HG03039 (cell line): ENCODE measurements at regions not wholly inside any gene's neighbourhood (a gene's known extent, or its start where the extent isn't known, plus 50 kb on each side); places are given as distances from the start of the nearest gene placed in this dataset.

Experiments
- ATAC-seq: cut with Tn5 transposase; IDR thresholded peaks from one replicate; pipeline ENCODE4 v1.9.1; 2021; ENCODE audit warnings: mild to moderate bottlenecking, moderate library complexity; ENCODE audit not compliant: unreplicated experiment

DNA sequence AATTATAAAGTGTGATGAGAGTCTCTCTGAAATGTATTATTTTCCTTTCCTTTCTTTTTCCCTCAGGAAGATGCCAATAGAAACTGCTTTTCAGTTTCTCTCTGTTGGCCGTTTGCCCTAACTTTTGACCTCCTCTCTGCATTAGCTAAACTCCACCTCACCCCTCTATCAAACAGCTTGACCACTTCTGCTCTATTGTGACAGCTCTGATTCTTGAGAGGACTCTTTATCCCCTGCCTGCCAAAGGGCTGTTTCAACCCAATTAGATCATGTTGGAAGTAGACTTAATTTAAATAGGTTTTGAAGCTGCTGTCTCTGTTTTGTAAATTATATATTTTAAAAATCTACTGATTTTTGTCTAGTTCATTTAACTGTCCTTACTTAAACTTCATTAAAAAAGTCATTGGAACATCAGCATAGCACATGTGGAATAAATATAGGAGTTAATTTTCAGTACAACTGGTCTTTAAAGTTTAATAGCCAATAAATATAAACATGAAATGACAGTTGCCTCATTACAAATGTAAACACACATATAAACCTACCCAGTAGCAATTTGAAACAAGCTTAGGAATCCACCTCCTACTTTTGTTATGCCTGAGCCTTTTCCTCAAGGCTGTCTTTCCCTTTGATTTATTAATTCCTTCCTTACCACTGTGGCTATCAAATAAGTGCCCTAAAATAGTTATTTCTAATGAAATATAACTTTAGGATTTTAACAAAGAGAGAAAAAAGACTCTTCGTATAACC is 152.0 kb downstream of the CHRM3 start:
- ATAC-seq = no peak

- ATAC-seq = no peak
Observed at GRCh38 chr1:239539051-239539450, 152.7 kb downstream of the CHRM3 start.

DNA sequence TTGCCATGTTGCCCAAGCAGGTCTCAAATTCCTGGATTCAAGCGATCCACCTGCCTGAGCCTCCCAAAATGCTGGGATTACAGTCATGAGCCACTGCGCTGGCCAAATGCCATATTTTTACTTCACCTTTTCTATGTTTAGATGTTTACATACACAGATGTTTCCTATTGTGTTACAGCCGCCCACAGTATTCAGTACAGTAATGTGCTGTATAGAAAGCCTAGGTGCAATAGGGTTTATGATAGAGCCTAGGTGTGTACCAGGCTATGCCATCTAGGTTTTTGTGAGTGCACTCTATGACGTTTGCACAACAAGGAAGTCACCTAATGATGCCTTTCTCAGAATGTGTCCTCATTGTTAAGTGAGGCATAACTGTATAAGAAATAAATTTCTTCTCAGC is 153.4 kb downstream of the CHRM3 start:
- no peak for ATAC-seq

- ATAC-seq = no peak
Observed at GRCh38 chr1:239543873-239544272, 157.5 kb downstream of the CHRM3 start.

- ATAC-seq = no peak
Observed at GRCh38 chr1:239545466-239545865, 159.1 kb downstream of the CHRM3 start.

DNA sequence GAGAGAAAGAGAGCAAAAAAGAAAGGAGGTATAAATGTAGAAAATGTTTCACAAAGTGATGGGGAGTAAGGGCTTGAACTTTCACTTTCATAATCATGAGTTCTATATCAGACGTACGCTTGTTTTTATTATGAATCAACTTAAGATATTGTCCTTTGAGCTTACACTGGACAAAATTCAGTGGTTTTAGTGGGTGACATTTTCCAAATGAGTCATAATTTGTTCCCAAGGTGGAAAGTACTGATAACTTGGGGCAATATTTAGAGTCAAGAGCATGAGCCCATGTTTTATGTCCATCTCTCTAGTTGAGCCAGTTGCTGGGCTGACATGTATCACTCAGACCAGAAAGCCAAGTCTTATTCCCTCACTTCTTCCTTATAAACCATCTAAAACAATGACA is 161.6 kb downstream of the CHRM3 start:
- no peak for ATAC-seq

DNA sequence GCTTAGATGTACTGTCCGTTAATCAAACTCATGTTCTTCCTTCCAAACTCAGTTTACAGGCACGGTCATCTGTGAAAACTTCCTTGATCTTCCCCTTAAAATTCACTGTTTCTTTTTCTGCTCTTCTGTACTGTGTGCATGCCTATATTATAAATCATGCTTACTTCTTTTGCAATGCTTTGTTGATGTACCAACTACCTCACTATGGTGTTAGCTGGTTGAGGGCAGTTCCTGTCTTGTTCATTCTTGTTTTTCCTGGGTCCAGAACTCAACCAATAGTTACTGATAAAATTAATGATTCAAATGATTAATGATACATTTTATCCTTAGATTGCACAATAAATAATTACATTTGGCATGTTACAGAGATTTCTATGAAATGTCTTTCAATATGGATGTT is 163.8 kb downstream of the CHRM3 start:
- ATAC-seq = no peak

- ATAC-seq = no peak
Observed at GRCh38 chr1:239555350-239555749, 169.0 kb downstream of the CHRM3 start.

- no peak for ATAC-seq
Observed at GRCh38 chr1:239558559-239558958, 172.2 kb downstream of the CHRM3 start.

GRCh38 chr1:239558991-239559390 is 172.6 kb downstream of the CHRM3 start:
- ATAC-seq = no peak

- ATAC-seq = no peak
Observed at GRCh38 chr1:239560921-239561320, 174.6 kb downstream of the CHRM3 start.

DNA sequence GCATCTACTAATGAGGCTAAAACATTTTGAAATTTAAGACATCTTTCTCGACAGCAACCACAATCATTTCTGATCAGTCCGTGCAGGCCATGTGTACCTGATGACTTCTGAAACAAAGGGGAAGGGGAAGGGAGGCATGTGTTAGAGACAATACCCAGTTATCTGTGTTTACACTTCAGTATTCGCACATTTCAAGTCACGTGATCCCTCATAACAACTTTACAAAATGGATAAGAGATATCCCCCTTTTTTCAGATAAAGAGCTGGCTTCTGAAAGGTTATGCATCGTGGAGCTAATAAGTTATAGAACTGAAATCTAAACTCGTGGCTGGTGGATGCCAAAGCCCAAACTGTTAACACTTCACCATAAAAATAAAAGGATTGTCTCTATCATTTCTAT is 175.7 kb downstream of the CHRM3 start:
- no peak for ATAC-seq

GRCh38 chr1:239563681-239564080 is 177.3 kb downstream of the CHRM3 start:
- ATAC-seq = no peak

GRCh38 chr1:239566074-239566473 is 179.7 kb downstream of the CHRM3 start:
- no peak for ATAC-seq

GRCh38 chr1:239570878-239571277 is 184.5 kb downstream of the CHRM3 start:
- no peak for ATAC-seq

- ATAC-seq = no peak
Observed at GRCh38 chr1:239572183-239572582, 185.8 kb downstream of the CHRM3 start.

GRCh38 chr1:239574112-239574511 is 187.7 kb downstream of the CHRM3 start:
- ATAC-seq = no peak

- ATAC-seq = no peak
Observed at GRCh38 chr1:239575113-239575512, 188.7 kb downstream of the CHRM3 start.

DNA sequence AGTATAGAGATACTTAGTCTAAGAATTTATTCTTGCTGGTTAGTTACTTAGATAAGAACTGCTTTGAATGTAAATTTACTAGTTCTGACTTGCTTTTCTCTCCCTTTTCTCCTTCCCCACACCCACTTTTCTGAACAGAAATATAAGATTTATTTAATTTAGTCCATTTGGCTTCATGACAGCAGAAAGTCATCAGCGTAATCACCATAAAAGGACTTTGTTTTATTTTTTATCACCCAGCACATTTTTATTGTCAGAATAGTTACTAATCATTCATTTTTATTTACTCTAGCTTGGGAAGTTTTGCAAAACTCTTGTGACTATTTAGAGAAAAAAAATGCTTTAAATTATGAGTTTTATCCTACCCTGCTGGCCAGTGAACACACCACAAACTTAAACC is 197.2 kb downstream of the CHRM3 start:
- ATAC-seq = no peak

DNA sequence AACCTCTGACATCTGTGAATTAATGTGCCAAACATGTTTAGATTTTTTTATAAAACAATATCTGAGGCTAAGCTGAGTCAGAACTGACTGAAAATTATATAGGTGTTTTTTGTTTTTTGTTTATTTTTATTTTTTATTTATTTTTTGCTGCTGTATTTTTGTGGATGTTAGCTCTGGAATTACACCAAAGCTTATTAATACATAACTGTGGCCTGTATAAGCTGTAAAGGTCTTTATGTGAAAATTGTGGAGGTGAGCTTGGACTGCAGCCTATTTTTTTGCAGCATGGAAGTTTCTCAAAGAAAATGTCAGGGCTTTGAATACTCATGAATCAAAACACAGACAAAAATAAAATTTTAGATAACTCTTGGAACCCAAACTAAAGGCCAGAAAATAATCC is 199.8 kb downstream of the CHRM3 start:
- ATAC-seq = no peak

DNA sequence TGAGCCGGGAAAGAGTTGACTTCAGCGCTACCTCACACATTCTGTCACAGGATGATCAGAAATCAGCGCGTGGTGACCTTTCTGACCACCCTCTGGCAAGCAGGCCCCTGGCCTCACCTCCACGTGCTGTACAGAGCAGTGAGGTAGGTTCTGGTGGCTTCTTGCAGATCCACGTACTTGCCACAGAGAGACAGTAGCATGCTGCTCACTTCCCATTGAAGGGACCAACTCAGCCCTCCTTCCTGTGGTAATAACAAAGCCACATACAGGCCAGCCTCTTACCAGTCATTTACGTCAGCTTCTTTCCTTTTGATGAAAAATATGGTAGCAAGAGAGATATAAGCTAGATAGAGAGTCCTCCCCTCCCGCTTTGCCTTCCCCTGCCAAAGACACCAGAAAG is 200.7 kb downstream of the CHRM3 start:
- no peak for ATAC-seq

DNA sequence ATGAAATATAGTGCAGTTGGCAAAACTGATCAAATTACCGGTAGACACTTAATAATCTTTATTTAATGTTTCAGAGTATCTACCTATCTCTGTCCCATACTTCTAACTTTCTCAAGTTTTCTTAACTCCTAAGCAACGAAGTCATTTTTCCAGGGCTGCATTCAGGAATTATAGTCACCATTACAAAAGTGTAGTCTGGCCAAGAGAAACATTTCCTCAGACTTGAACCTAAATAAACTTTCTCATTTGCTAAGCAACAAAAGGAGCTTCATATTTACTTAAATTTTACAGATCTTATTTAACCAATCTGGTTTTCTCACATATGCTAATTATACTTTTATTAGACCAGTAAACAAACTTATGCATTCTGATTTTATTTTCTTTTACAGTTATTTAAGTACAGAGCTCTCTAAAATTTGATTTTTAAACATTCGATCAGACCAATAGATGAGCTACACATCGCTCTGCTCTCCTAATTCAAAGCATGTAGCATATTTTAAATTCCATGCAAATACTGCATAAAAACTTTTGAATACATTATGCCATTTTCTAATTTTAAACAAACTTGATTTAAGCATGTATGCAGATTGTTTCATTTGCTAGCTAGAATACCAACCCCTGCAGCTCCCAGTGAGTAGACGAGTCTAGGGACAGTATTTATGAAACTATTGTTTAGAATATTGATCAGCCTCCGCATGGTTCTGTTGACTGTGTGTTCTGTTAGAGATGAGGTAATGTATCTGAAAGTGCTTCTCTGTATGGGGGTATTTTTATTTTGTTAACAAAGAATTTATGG is 201.4 kb downstream of the CHRM3 start:
- ATAC-seq = no peak
